Stimulated activated effector memory CD8-positive, alpha-beta T cell treated with anti-CD3 and anti-CD28 coated beads, Interleukin-12 subunit alpha, Interleukin-12 subunit beta, amount 100 ng/mL, for 72 hours (primary cell): ENCODE measurements at regions not wholly inside any gene's neighbourhood (a gene's known extent, or its start where the extent isn't known, plus 50 kb on each side); places are given as distances from the start of the nearest gene placed in this dataset.

Experiments
- ATAC-seq: fragments of 150-1000 bp; cut with Tn5 transposase; 2 replicates; pipeline ENCODE4 v1.10.0; 2021
- DNase-seq, 2 donors: peaks; one replicate each; pipeline ENCODE4 v3.0.0; 2021 to 2022; ENCODE audit warnings: low spot score in 2 of 2
- H3K27ac Mint-ChIP-seq: one replicate; pipeline ENCODE4 v1.8.0; 2022; ENCODE audit warnings: mild to moderate bottlenecking, mixed read lengths
- H3K36me3 Mint-ChIP-seq: one replicate; pipeline ENCODE4 v1.8.0; 2022; ENCODE audit warnings: mild to moderate bottlenecking, mixed read lengths
- H3K4me1 Mint-ChIP-seq: one replicate; pipeline ENCODE4 v1.8.0; 2022; ENCODE audit warnings: mixed read lengths
- H3K4me3 Mint-ChIP-seq: one replicate; pipeline ENCODE4 v1.8.0; 2022; ENCODE audit warnings: mild to moderate bottlenecking, mixed read lengths
- H3K9me3 Mint-ChIP-seq: one replicate; pipeline ENCODE4 v1.8.0; 2022; ENCODE audit warnings: mixed read lengths

- DNase-seq, result no peak
- H3K4me1 Mint-ChIP-seq, result no peaks in the 10 kb centered on the region
Observed at GRCh38 chr9:28810388-28811075, 1237.3 kb upstream of the C9orf72 start.

GRCh38 chr9:28820741-28821140 lies 1247.5 kb upstream of the C9orf72 start:
- DNase-seq (no peak), ATAC-seq (no peak)
- Mint-ChIP-seq H3K9me3 (peaks cover 13% of the 10 kb centered on the region), H3K4me1 (no peaks in the 10 kb centered on the region), H3K36me3 (no peaks in the 10 kb centered on the region), H3K4me3 (no peak overlapping the region), H3K27ac (no peak overlapping the region)

More at GRCh38 chr9:28810388-28811075, 1237.3 kb upstream of the C9orf72 start:
- Mint-ChIP-seq H3K27ac (no peak overlapping the region), H3K9me3 (peaks cover 16% of the 10 kb centered on the region), H3K4me3 (no peak overlapping the region), H3K36me3 (no peaks in the 10 kb centered on the region)
- ATAC-seq, result no peak

- Mint-ChIP-seq H3K36me3 (no peaks in the 10 kb centered on the region), H3K9me3 (peaks cover 13% of the 10 kb centered on the region), H3K4me1 (no peaks in the 10 kb centered on the region), H3K27ac (no peak overlapping the region), H3K4me3 (no peak overlapping the region)
- DNase-seq, result no peak
- ATAC-seq, result no peak
Observed at GRCh38 chr9:28821240-28821639, 1248.0 kb upstream of the C9orf72 start.

- Mint-ChIP-seq H3K36me3 (no peaks in the 10 kb centered on the region), H3K4me1 (no peaks in the 10 kb centered on the region), H3K9me3 (peaks cover 9% of the 10 kb centered on the region), H3K4me3 (no peak overlapping the region), H3K27ac (no peak overlapping the region)
- ATAC-seq (no peak), DNase-seq (no peak)
Observed at GRCh38 chr9:28824432-28824963, 1251.2 kb upstream of the C9orf72 start.

GRCh38 chr9:28832168-28832770 lies 1259.0 kb upstream of the C9orf72 start:
- ATAC-seq (no peak), DNase-seq (no peak)
- no peaks in the 10 kb centered on the region for H3K4me1 Mint-ChIP-seq
- H3K4me3 Mint-ChIP-seq, result no peak overlapping the region
- no peak overlapping the region for H3K27ac Mint-ChIP-seq
- no peaks in the 10 kb centered on the region for H3K36me3 Mint-ChIP-seq
- H3K9me3 Mint-ChIP-seq, result peaks cover 3% of the 10 kb centered on the region

GRCh38 chr9:28834156-28834555 lies 1260.9 kb upstream of the C9orf72 start:
- H3K27ac Mint-ChIP-seq, result no peak overlapping the region
- no peak for ATAC-seq
- no peak overlapping the region for H3K4me3 Mint-ChIP-seq
- DNase-seq, result no peak
- H3K9me3 Mint-ChIP-seq, result peaks cover 9% of the 10 kb centered on the region
- H3K36me3 Mint-ChIP-seq, result no peaks in the 10 kb centered on the region
- H3K4me1 Mint-ChIP-seq, result no peaks in the 10 kb centered on the region

GRCh38 chr9:28839778-28840430 lies 1266.6 kb upstream of the C9orf72 start:
- DNase-seq, result no peak
- Mint-ChIP-seq H3K4me3 (no peak overlapping the region), H3K9me3 (peaks cover 18% of the 10 kb centered on the region), H3K4me1 (no peaks in the 10 kb centered on the region), H3K27ac (no peak overlapping the region), H3K36me3 (no peaks in the 10 kb centered on the region)
- ATAC-seq, result peak; percentile 26

- H3K9me3 Mint-ChIP-seq, result peaks cover 22% of the 10 kb centered on the region
- H3K4me3 Mint-ChIP-seq, result no peak overlapping the region
- no peak overlapping the region for H3K27ac Mint-ChIP-seq
- H3K4me1 Mint-ChIP-seq, result no peaks in the 10 kb centered on the region
- H3K36me3 Mint-ChIP-seq, result no peaks in the 10 kb centered on the region
- DNase-seq, result no peak
- ATAC-seq, result no peak
Observed at GRCh38 chr9:28841775-28842174, 1268.5 kb upstream of the C9orf72 start.

GRCh38 chr9:28847331-28847730 lies 1274.0 kb upstream of the C9orf72 start:
- Mint-ChIP-seq H3K4me3 (no peak overlapping the region), H3K27ac (no peak overlapping the region), H3K9me3 (peaks cover 18% of the 10 kb centered on the region), H3K36me3 (no peaks in the 10 kb centered on the region), H3K4me1 (no peaks in the 10 kb centered on the region)
- ATAC-seq (no peak), DNase-seq (no peak)

GRCh38 chr9:28848671-28849070 lies 1275.4 kb upstream of the C9orf72 start:
- Mint-ChIP-seq H3K27ac (no peak overlapping the region), H3K36me3 (no peaks in the 10 kb centered on the region), H3K4me1 (no peaks in the 10 kb centered on the region), H3K4me3 (no peak overlapping the region), H3K9me3 (peaks cover 14% of the 10 kb centered on the region)
- DNase-seq, result no peak
- ATAC-seq, result no peak

- no peak overlapping the region for H3K4me3 Mint-ChIP-seq
- DNase-seq (no peak), ATAC-seq (no peak)
- no peaks in the 10 kb centered on the region for H3K36me3 Mint-ChIP-seq
- no peak overlapping the region for H3K27ac Mint-ChIP-seq
- peaks cover 14% of the 10 kb centered on the region for H3K9me3 Mint-ChIP-seq
- no peaks in the 10 kb centered on the region for H3K4me1 Mint-ChIP-seq
Observed at GRCh38 chr9:28853477-28853876, 1280.2 kb upstream of the C9orf72 start.

- H3K4me1 Mint-ChIP-seq, result no peaks in the 10 kb centered on the region
- ATAC-seq, result no peak
- DNase-seq, result no peak
- H3K27ac Mint-ChIP-seq, result no peak overlapping the region
- no peak overlapping the region for H3K4me3 Mint-ChIP-seq
- no peaks in the 10 kb centered on the region for H3K36me3 Mint-ChIP-seq
- H3K9me3 Mint-ChIP-seq, result peaks cover 8% of the 10 kb centered on the region
Observed at GRCh38 chr9:28866951-28867350, 1293.7 kb upstream of the C9orf72 start.

GRCh38 chr9:28868228-28868990 lies 1295.1 kb upstream of the C9orf72 start:
- Mint-ChIP-seq H3K36me3 (no peaks in the 10 kb centered on the region), H3K27ac (no peak overlapping the region), H3K9me3 (peaks cover 8% of the 10 kb centered on the region), H3K4me1 (no peaks in the 10 kb centered on the region), H3K4me3 (no peak overlapping the region)
- ATAC-seq (no peak), DNase-seq (no peak)

- ATAC-seq, result no peak
- no peak for DNase-seq
- Mint-ChIP-seq H3K9me3 (peaks cover 7% of the 10 kb centered on the region), H3K4me3 (no peak overlapping the region), H3K27ac (no peak overlapping the region), H3K4me1 (no peaks in the 10 kb centered on the region), H3K36me3 (no peaks in the 10 kb centered on the region)
Observed at GRCh38 chr9:28882529-28882928, 1309.2 kb upstream of the C9orf72 start.

- Mint-ChIP-seq H3K27ac (no peak overlapping the region), H3K4me1 (no peaks in the 10 kb centered on the region), H3K4me3 (no peak overlapping the region), H3K9me3 (peaks cover 7% of the 10 kb centered on the region), H3K36me3 (no peaks in the 10 kb centered on the region)
- ATAC-seq (no peak), DNase-seq (no peak)
Observed at GRCh38 chr9:28883234-28883633, 1310.0 kb upstream of the C9orf72 start.
